Muscle of leg (tissue), 3 donors: ENCODE measurements at regions not wholly inside any gene's neighbourhood (a gene's known extent, or its start where the extent isn't known, plus 50 kb on each side); places are given as distances from the start of the nearest gene placed in this dataset.

Experiments used
- DNase-seq: peaks from one replicate; pipeline ENCODE4 v3.0.0; 2013
- H3K27ac ChIP-seq: one replicate; pipeline ENCODE4 v1.5.1; 2013; ENCODE audit warnings: mild to moderate bottlenecking, low read length, control low read depth
- H3K27me3 ChIP-seq: one replicate; pipeline ENCODE4 v1.6.1; 2013; ENCODE audit warnings: low read length; ENCODE audit not compliant: control insufficient read depth, insufficient read depth
- H3K36me3 ChIP-seq: one replicate; pipeline ENCODE4 v1.6.1; 2013; ENCODE audit warnings: low read length; ENCODE audit not compliant: control insufficient read depth, insufficient read depth
- H3K4me1 ChIP-seq: one replicate; pipeline ENCODE4 v1.6.1; 2013; ENCODE audit warnings: low read length; ENCODE audit not compliant: control insufficient read depth, insufficient read depth
- H3K4me3 ChIP-seq: one replicate; pipeline ENCODE4 v1.5.1; 2013; ENCODE audit warnings: low read length, control low read depth
- H3K9me3 ChIP-seq: replicated peaks from 2 replicates; pipeline ENCODE4 v1.6.1; 2013; ENCODE audit warnings: low read depth, low read length; ENCODE audit not compliant: control insufficient read depth
- WGBS: methylation state at CpG from one replicate; pipeline ENCODE4 v1.1.5; 2013; ENCODE audit warnings: missing lambda C conversion rate; ENCODE audit not compliant: insufficient coverage; 5-methylcytosine and 5-hydroxymethylcytosine counted together

DNA sequence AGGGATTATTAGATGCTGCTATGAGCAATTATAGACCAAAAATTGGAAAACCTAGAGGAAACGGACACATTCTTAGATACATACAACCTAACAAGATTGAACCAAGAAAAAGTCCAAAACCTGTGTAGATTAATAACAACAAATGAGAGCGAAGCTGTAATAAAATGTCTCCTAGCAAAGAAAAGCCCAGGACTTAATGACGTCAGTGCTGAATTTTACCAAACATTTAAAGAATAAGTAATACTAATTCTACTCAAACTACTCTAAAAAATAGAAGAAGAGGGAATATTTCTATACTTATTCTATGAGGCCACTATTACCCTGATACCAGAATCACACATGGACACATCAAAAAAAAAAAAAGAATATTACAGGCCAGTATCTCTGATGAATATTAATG lies 309.5 kb upstream of the ANO5 start:
- H3K27ac ChIP-seq: no peak overlapping the region
- H3K9me3 ChIP-seq: peaks cover 2% of the 10 kb centered on the region
- no peak overlapping the region for H3K4me3 ChIP-seq
- no peaks in the 10 kb centered on the region for H3K27me3 ChIP-seq
- no peaks in the 10 kb centered on the region for H3K36me3 ChIP-seq
- no peak for DNase-seq
- no peaks in the 10 kb centered on the region for H3K4me1 ChIP-seq
- WGBS: no CpG with 5 or more reads among the region's 3 CpGs

DNA sequence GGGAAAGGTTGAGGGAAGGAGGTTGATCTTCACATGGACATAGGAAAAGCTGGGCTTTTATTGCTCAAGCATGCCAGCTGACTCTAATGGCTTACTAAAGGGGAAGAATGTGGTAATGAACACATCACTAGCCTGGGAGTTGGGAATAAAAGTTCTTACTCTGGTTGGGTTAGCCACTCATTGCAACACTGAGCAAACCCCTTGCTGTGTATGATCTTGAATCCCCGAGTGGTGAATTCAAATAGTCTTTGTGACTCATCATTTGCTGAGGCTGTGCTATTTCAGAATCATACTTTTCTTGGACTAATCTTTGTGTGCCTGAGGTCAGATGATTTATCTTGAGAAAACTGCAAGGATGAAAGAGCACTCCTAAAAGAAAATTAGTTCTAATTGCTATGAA lies 304.1 kb upstream of the ANO5 start:
- no peak overlapping the region for H3K4me3 ChIP-seq
- no peaks in the 10 kb centered on the region for H3K27me3 ChIP-seq
- H3K36me3 ChIP-seq: no peaks in the 10 kb centered on the region
- no peaks in the 10 kb centered on the region for H3K4me1 ChIP-seq
- H3K9me3 ChIP-seq: no peaks in the 10 kb centered on the region
- 40% methylated on average over 1 of the region's 1 CpG for WGBS
- no peak overlapping the region for H3K27ac ChIP-seq
- DNase-seq: no peak

DNA sequence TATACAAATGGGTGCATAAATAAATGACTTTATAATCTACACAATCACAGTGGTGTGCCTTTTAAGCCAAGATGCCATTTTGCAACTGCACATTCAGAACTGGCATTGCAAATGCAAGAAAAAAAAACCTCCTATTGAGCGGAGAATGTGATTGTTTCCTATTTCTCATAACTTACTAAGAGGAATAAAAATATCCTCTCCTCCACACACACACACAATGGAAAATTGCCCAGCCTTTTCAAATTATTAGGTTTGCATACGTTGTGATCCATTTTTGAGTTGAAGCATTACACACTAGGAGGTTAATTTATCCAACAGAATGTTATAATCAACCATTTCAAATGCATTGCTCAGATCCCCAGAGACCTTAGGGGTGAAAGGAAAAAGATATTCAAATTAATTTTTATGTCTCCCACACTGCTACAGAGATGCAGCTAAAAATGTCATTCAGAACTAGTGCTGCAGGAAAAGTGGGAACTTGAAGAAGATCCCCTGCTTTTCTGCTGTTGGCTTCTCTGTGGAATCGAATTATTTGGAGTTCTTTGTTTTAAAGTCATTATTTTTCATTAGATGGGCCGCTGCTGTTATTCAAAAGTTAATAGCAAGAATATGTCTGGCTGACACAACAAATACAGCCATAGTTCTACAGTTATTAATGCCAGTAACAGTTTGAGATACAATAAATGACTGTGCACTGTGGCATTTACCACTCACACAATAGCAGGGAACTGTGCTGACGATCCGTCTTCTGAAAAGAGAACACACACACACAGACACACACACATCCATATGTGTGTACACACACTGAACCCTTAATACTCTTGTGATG lies 299.9 kb upstream of the ANO5 start:
- Histone ChIP-seq H3K36me3 (no peaks in the 10 kb centered on the region), H3K4me1 (no peaks in the 10 kb centered on the region), H3K4me3 (no peak overlapping the region), H3K9me3 (no peaks in the 10 kb centered on the region), H3K27ac (no peak overlapping the region), H3K27me3 (no peaks in the 10 kb centered on the region)
- DNase-seq: peak; percentile 38
- 50% methylated on average over 2 of the region's 6 CpGs for WGBS

DNA sequence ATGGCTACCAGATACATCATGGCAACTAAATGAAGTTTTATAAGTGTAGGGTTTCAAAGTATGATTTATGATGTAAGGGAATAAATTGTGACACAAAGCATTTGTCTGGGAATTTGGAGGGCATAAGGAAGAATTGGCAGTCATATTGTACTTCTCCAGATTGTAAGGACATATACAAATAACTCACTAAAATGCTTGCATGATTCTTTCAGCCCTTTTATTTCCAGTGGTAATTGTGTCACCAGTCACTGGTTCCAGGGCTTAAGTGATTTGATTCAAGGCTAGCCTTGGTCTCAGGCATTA lies 299.4 kb upstream of the ANO5 start:
- no peaks in the 10 kb centered on the region for H3K27me3 ChIP-seq
- peak; percentile 19 for DNase-seq
- H3K4me1 ChIP-seq: no peaks in the 10 kb centered on the region
- no peak overlapping the region for H3K27ac ChIP-seq
- H3K9me3 ChIP-seq: no peaks in the 10 kb centered on the region
- no peak overlapping the region for H3K4me3 ChIP-seq
- no peaks in the 10 kb centered on the region for H3K36me3 ChIP-seq

DNA sequence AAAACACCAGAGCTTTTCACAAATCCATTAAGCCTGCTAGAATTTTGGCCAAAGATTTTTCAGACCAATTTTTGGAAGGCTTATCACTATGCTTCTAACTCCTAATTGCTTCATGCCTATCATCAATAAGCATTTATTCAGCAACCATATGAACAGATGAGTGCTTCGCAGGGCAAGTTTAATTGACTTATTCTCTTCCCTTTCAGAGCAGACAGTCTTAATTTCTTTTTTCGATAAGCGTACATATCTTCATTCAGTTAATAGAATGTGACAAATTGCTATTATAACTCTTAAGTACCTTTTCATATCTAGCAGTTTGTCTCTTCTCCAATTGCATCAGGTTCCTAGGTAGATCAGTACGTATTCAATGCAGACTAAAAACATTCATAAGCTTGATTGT lies 298.4 kb upstream of the ANO5 start:
- Histone ChIP-seq H3K9me3 (no peaks in the 10 kb centered on the region), H3K27ac (no peak overlapping the region), H3K36me3 (no peaks in the 10 kb centered on the region), H3K27me3 (no peaks in the 10 kb centered on the region), H3K4me1 (no peaks in the 10 kb centered on the region), H3K4me3 (no peak overlapping the region)
- no peak for DNase-seq
- WGBS: 88% methylated on average over 1 of the region's 4 CpGs

DNA sequence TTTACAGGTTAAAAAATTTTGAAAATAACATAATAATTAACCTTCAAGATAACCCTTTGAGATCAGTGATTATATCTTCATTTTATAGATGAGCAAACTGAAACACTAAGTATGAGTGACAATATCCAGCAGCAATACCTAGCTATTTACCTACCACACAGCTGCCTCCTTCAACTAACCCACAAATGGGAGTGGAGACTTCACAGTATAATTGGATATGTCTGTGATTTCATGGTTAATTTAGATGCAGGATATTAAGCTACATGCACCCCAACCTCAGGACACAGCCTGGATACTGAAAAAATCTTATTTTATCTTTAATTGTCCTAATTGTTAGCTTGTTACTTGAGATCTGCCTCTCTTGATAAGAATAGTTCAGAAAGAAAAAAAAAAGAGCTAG lies 297.2 kb upstream of the ANO5 start:
- DNase-seq: no peak
- no peaks in the 10 kb centered on the region for H3K4me1 ChIP-seq
- H3K4me3 ChIP-seq: no peak overlapping the region
- no peaks in the 10 kb centered on the region for H3K9me3 ChIP-seq
- no peaks in the 10 kb centered on the region for H3K27me3 ChIP-seq
- no peaks in the 10 kb centered on the region for H3K36me3 ChIP-seq
- no peak overlapping the region for H3K27ac ChIP-seq

DNA sequence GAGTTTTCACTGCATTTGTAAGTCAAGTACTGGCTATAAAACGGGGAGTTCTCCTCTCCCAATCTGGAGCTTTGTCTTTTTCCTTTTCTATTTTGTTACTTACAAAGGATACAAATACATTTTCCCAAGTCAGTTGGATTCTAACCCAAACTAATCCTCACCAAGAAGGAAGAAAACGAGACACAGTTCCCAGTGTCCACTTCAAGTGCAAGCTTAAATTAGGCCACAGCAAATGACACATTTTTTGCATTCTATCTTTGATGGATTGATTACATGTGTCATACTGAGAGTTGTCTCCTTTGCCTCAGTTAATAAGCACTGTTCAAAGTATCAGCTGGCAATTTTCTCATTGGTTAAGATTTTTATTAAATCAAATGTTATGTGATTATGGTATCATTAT lies 296.7 kb upstream of the ANO5 start:
- H3K9me3 ChIP-seq: no peaks in the 10 kb centered on the region
- H3K36me3 ChIP-seq: no peaks in the 10 kb centered on the region
- WGBS: 80% methylated on average over 1 of the region's 2 CpGs
- DNase-seq: peak; percentile 17
- no peak overlapping the region for H3K27ac ChIP-seq
- no peak overlapping the region for H3K4me3 ChIP-seq
- no peaks in the 10 kb centered on the region for H3K27me3 ChIP-seq
- no peaks in the 10 kb centered on the region for H3K4me1 ChIP-seq

DNA sequence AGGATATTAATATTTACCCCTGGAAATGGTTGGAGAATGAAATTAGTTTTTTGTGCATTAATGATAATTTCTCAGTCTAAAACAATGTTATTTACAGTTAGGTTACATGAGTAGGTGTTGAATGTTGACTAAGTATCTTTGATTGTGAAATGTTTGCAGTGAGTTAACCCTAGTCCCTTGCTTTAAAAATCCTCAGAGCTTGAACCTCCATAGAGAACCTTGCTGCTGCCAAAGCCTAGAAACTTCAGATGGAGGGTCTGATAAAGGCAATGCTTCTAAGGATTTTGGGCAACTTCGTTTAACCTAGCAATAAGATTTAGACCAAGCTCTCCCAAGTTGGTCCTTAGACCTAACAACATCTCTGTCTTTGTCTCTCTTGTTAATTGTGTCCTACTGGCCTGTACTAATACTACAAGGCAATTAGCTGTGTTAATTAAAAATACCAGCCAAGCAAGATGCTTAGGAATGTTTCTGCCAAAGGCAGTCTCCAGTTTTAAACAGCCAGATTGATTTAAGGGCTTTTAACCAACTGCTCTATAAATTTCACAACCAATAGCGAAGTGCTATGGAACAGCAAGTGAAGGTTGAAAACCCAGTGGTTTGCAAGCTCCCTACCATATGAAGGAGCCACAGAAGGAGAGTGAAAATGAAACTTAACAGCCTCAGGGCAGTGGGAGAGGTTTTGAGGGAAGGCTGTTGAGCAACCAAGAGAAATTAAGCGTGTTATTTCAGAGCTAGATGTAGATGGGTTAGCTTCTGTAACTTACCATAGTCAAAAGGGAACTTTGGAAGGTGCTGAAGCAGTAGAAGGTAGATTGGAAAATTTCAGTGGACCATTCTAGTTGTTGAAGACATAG lies 295.9 kb upstream of the ANO5 start:
- 86% methylated on average over 1 of the region's 3 CpGs for WGBS
- H3K36me3 ChIP-seq: no peaks in the 10 kb centered on the region

DNA sequence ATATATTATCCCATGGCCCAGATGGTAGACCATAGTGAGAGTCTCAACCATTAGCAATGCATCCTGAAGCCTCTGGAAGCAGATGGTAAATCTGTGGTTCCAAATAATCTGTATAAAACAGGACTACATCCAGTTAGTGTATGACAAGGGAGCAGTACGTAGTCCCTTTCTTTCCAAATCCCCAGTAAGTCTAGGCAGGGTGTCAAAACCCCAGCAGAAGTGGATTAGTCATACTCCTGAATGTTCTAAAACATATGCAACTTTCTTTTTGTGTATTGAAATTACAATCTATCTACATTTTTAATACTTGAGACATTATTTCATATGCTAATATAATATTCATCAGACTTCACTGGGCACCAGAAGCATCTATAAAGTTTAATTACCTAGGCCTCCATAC lies 295.1 kb upstream of the ANO5 start:
- Histone ChIP-seq H3K4me3 (no peak overlapping the region), H3K9me3 (no peaks in the 10 kb centered on the region), H3K27ac (no peak overlapping the region), H3K4me1 (no peaks in the 10 kb centered on the region), H3K27me3 (no peaks in the 10 kb centered on the region), H3K36me3 (no peaks in the 10 kb centered on the region)
- WGBS: no CpG with 5 or more reads among the region's 1 CpG
- DNase-seq: peak; percentile 16

More for the DNA sequence above, 295.9 kb upstream of the ANO5 start:
- Histone ChIP-seq H3K27ac (no peak overlapping the region), H3K4me1 (no peaks in the 10 kb centered on the region), H3K27me3 (no peaks in the 10 kb centered on the region), H3K9me3 (no peaks in the 10 kb centered on the region), H3K4me3 (no peak overlapping the region)
- DNase-seq: no peak

DNA sequence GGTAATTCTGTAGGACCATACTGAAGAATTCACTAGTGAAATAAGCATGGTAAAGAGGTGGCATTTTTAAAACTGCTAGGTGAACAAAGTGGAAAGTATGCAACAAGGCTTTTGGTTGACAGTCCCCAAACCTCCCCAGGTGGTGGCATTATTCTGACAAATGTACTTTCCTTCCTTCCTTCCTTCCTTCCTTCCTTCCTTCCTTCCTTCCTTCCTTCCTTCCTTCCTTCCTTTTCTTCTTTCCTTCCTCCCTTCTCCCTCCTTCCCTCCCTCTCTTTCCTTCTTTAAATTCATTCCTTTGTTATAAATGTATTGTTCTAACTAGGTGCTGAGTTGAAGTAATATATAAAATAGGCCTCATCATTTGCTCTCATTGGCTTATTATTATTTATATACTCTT lies 284.7 kb upstream of the ANO5 start:
- no peaks in the 10 kb centered on the region for H3K36me3 ChIP-seq
- DNase-seq: no peak
- no peaks in the 10 kb centered on the region for H3K27me3 ChIP-seq
- H3K4me1 ChIP-seq: no peaks in the 10 kb centered on the region
- H3K27ac ChIP-seq: no peak overlapping the region
- no peaks in the 10 kb centered on the region for H3K9me3 ChIP-seq
- no peak overlapping the region for H3K4me3 ChIP-seq
